ENCODE measurements at regions not wholly inside any gene's neighbourhood (a gene's known extent, or its start where the extent isn't known, plus 50 kb on each side); places are given as distances from the start of the nearest gene placed in this dataset.

DNA sequence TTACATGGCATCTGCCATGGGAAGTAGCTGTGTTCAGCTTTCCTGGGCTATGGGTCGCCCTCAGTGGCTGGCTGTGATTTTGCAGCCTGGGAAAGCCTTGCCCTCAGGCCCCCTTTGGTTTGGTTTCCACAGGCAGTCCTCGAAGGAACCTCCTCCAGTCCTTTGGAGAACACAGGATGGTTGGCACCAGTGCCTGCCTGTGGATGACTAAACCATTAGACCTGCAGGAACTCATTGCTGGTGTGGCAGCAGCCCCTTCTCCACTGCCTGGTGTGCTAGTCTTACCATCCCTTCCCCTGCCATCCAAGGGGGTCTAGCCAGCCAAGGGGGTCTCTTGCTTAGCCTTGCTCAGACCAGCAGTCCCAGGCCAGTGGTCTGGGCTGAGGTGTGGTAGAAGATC lies 71.4 kb upstream of the PJA1 start:
- CTCF ChIA-PET = no interaction called here
- no peaks in the 10 kb centered on the region for H3K4me1 Mint-ChIP-seq
- H3K4me3 Mint-ChIP-seq = no peak overlapping the region
- no peaks in the 10 kb centered on the region for H3K9me3 Mint-ChIP-seq (ENCODE audit: low read depth)
- no peak overlapping the region for H3K27ac Mint-ChIP-seq
- ATAC-seq = no peak
- DNase-seq = no peak
- no peaks in the 10 kb centered on the region for H3K36me3 Mint-ChIP-seq
- no peaks in the 10 kb centered on the region for H3K27me3 Mint-ChIP-seq

DNA sequence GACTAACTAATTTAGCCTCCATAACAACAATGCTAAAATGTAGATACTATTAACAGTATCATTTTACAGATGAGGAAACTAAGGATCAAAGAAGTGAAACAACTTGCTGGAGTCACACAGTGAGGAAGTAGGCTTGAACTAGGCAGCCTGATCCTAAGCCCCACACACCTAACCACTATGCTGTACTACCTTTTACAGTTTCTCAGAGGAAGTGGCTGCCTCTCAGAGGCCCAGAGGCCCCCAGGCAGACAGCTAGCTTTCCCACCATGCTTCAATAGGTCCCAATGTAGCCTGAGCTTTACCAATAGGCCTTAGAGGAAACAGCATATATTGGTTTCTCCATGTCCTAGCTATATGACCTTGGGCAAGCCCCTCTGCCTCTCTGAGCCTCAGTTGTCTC lies 69.4 kb upstream of the PJA1 start:
- CTCF ChIA-PET = interaction anchor here (1.4 kb wide), 1 partner anchor 407 kb away, joined by 3 read pairs; no protein-coding TSS in a partner anchor
- H3K4me3 Mint-ChIP-seq = no peak overlapping the region
- no peak for DNase-seq
- no peaks in the 10 kb centered on the region for H3K9me3 Mint-ChIP-seq (ENCODE audit: low read depth)
- H3K36me3 Mint-ChIP-seq = no peaks in the 10 kb centered on the region
- no peak overlapping the region for H3K27ac Mint-ChIP-seq
- no peak for ATAC-seq
- H3K27me3 Mint-ChIP-seq = no peaks in the 10 kb centered on the region
- H3K4me1 Mint-ChIP-seq = no peaks in the 10 kb centered on the region

DNA sequence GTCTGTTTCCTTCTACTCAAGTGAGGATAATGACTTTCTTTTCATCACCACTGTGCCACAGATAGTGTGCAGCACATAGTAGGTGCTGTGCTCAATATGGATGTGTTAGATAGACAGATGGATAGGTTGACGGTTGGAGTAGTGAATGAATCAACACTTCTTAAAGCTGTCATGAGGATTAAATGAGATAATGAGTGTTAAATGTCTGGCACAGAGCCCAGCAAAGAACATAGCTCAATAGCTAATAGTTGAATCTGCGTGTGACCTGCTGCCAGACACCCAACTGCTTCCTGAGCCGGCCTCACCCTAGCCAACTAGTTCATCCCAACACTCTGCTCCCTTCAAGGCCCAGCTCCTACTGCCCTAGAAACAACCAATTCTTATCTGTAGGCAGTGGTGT lies 67.7 kb upstream of the PJA1 start:
- CTCF ChIA-PET = no interaction called here

DNA sequence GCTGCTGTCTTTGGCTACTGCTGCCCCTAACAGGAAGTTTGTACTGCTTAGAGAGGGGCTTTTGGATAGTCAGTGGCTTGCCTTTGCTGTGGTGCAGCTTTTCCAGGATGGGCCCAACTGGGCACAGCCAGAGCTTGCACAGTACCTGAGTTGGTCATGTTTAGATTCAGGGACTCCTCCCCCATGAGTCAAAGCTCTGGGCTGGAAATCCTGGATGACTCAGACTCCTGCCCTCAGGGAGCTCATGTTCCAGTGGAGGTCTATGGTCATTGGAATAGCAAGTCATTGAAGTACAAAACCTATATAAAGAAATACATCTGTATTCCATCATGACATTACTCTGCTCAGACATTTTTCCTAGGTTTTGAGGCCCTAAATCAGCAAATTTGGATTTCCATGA lies 66.7 kb upstream of the PJA1 start:
- H3K4me3 Mint-ChIP-seq = no peak overlapping the region
- DNase-seq (no peak), ATAC-seq (no peak)
- CTCF ChIA-PET = no interaction called here
- H3K9me3 Mint-ChIP-seq (ENCODE audit: low read depth) = no peaks in the 10 kb centered on the region
- no peaks in the 10 kb centered on the region for H3K4me1 Mint-ChIP-seq
- H3K27ac Mint-ChIP-seq = no peak overlapping the region
- no peaks in the 10 kb centered on the region for H3K36me3 Mint-ChIP-seq
- H3K27me3 Mint-ChIP-seq = no peaks in the 10 kb centered on the region

More for the DNA sequence above, 67.7 kb upstream of the PJA1 start:
- H3K9me3 Mint-ChIP-seq (ENCODE audit: low read depth) = no peaks in the 10 kb centered on the region
- H3K4me3 Mint-ChIP-seq = no peak overlapping the region
- no peak for DNase-seq
- no peaks in the 10 kb centered on the region for H3K4me1 Mint-ChIP-seq
- no peaks in the 10 kb centered on the region for H3K36me3 Mint-ChIP-seq
- H3K27me3 Mint-ChIP-seq = no peaks in the 10 kb centered on the region
- no peak overlapping the region for H3K27ac Mint-ChIP-seq
- no peak for ATAC-seq

DNA sequence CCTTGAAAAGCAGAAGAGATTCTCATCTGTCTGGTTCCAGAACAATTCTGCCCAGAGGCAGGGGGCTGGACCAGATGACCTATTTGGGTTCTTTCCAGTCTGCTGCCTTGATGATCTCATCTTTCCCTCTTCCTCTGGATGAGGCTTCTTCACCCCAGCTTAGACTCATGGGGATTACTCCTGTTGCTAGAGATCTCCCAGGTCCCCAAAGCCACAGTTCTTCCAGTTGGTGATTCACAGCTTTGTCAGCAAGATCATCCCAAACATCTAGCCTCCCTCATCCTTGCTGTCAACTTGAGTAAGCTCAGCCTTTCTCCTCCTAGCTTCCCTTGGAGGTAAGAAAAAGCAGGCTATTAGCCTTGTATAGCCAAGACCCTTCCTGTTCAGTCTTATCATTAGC lies 64.2 kb upstream of the PJA1 start:
- CTCF ChIA-PET = interaction anchor here (0.9 kb wide), 1 partner anchor 11 kb away, joined by 3 read pairs; no protein-coding TSS in a partner anchor
- Mint-ChIP-seq H3K4me1 (no peaks in the 10 kb centered on the region), H3K9me3 (ENCODE audit: low read depth) (no peaks in the 10 kb centered on the region), H3K27me3 (no peaks in the 10 kb centered on the region), H3K27ac (no peak overlapping the region), H3K36me3 (no peaks in the 10 kb centered on the region), H3K4me3 (no peak overlapping the region)
- DNase-seq (no peak), ATAC-seq (no peak)

DNA sequence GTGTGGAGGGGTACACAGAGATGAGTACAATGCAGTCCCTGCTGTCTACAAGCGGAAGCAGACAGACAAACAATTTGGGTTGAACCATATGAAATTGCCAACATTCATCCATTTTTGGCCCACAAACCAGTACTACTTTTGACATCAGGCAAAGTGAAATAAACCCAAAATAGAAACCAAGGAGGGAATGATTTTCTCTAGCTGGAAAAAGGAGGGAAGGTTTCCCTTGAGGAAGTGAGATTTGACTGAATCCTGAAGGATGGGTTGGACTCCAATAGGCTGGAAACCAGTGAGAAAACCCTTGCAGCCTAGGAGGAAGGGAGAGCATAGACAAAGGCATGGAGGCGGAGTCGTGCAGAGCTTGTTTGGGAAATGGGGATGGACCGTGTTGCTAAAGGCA lies 63.5 kb upstream of the PJA1 start:
- CTCF ChIA-PET = no interaction called here
- Mint-ChIP-seq H3K4me3 (no peak overlapping the region), H3K9me3 (ENCODE audit: low read depth) (no peaks in the 10 kb centered on the region), H3K4me1 (no peaks in the 10 kb centered on the region), H3K36me3 (no peaks in the 10 kb centered on the region), H3K27ac (no peak overlapping the region), H3K27me3 (no peaks in the 10 kb centered on the region)
- no peak for ATAC-seq
- no peak for DNase-seq

DNA sequence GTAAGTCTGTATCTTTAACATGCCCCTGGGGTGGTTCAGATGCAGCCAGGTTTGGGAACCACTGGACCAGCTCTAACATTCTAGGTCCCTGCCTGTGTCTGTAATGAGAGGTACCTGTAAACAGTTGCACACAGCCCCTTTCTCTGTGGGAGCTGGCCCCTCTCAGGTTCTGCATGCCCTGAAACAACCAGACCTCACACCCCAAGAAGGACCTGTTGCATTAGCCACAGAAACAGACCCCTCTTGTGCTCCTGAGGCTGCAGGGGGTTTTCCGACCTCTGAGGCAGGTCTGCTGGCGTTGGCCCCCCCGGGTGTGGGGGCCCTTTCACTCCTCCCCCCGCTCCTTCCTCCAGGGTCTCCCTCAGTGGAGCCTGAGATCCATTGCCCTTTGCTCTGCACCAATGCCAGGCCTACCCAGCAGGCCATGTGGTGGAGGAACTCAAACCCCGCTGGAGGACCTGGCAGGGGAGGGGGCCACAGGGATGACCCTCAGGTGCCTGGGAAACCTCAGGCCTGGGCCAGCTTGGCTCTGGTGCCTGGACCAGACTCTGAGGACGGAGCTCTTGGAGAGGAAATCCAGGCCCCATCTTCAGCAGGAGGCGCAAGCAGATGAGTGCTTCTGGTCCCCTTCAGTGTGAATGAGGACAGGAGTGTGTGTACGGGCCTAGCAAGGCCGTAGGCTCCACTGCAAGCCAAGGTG lies 61.4 kb upstream of the PJA1 start:
- no peak for ATAC-seq
- no peaks in the 10 kb centered on the region for H3K27me3 Mint-ChIP-seq
- no peaks in the 10 kb centered on the region for H3K4me1 Mint-ChIP-seq
- H3K36me3 Mint-ChIP-seq = no peaks in the 10 kb centered on the region
- H3K27ac Mint-ChIP-seq = no peak overlapping the region
- no peak for DNase-seq
- H3K4me3 Mint-ChIP-seq = no peak overlapping the region
- CTCF ChIA-PET = no interaction called here
- no peaks in the 10 kb centered on the region for H3K9me3 Mint-ChIP-seq (ENCODE audit: low read depth)

DNA sequence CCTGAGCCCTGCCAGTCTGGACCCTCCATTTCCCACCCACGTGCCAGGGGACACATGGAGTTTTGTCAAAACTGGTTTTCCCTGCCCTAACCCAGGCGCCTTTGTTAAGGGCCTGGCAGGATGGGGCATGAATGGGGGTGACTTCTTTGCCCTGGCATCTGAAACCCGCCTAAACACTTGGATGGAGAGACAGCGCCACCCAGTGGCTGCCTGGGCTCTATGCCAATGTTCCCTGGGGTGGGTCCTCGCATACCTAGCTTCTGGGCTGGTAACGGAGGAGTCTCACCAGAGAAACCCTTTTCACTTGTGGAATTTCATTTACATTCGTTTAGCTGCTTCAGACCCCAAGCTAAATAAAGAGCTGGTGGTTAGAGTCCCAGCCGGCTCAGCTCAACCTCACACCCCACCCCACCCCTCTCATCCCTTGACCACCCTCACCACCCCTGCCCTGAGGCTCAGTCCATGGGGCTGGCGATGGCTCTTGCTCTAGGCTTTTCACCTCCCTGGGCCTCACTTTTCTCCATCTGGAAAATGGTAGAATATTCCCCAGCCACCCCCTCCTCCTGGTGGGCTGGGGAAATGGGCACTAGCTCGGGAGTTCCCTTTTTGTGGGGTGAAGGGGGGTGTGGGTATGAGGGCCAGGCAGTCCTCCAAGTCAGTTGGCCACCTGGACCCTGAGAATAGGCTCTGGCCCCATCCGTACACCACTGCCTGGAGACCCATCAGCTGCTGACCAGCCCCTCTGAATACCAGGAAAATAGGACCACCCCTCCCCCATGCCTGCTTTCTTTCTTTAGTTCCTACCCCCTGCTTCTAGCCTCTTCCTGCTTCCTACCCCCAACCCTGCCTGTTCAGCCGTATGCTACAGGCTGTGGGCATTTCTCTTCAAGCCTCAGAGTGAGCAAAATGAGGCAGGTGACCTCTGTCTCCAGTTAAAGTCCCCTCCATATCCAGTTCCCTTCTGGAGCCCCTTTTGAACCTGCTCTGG lies 57.1 kb upstream of the PJA1 start:
- no peak overlapping the region for H3K27ac Mint-ChIP-seq
- ATAC-seq = peak; percentile 63
- H3K9me3 Mint-ChIP-seq (ENCODE audit: low read depth) = no peaks in the 10 kb centered on the region
- peak; percentile 70 for DNase-seq
- H3K36me3 Mint-ChIP-seq = no peaks in the 10 kb centered on the region
- CTCF ChIA-PET = interaction anchor here (0.6 to 5.3 kb wide), 8 partner anchors 23 to 489 kb away, joined by 3 to 64 read pairs (median 5); partner anchors contain the start of genes EFNB1 and PJA1
- no peaks in the 10 kb centered on the region for H3K4me1 Mint-ChIP-seq
- H3K4me3 Mint-ChIP-seq = no peak overlapping the region
- H3K27me3 Mint-ChIP-seq = no peaks in the 10 kb centered on the region

DNA sequence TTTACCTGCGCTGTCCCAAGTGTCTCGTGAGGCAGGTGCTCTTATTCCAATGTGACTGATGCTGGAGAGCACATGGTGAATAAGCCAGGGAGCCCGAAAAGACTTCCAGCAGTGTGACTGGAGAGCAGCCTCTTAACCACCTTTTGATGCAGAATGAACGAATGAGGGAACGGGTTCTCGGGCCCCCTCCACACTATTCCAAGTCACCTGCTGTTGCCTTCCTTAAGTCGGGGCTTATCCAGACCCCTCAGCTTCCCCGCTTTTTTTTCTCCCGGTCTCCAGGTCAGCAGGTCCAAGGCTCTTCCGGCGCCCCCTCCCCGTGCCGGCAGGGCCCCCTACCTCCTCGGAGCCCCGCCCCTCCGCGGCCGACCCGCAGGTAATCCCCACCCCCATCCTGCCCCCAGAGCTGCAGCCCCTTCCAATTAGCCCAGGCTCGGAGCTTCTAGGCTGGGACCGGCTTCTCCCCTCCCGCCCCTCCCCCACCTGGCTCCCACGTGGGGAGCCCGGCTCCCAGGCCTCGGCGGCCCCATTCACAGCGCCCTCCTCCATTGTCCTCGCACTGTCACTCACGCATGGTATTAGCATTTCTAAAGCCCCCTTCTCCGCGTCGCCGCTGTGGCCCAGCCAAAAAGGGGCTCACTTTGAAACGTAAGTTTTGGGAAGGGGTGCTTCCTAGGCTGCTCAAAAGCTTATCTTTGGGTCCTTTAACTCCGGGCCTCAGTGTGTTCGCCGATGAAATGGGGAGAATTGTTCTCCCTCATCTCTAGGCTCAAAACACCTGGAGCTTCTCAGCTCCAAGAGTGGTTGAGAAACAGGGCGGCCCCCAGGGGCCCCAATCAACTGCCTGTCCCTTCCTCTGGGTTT lies 56.2 kb upstream of the PJA1 start:
- Mint-ChIP-seq H3K36me3 (no peaks in the 10 kb centered on the region), H3K4me3 (no peak overlapping the region), H3K4me1 (no peaks in the 10 kb centered on the region), H3K27ac (no peak overlapping the region), H3K27me3 (no peaks in the 10 kb centered on the region), H3K9me3 (ENCODE audit: low read depth) (no peaks in the 10 kb centered on the region)
- CTCF ChIA-PET = interaction anchor here (1.4 to 5.3 kb wide), 6 partner anchors 56 to 488 kb away, joined by 5 to 64 read pairs (median 6); partner anchors contain the start of genes EFNB1 and PJA1
- DNase-seq (no peak), ATAC-seq (peak; percentile 27)

DNA sequence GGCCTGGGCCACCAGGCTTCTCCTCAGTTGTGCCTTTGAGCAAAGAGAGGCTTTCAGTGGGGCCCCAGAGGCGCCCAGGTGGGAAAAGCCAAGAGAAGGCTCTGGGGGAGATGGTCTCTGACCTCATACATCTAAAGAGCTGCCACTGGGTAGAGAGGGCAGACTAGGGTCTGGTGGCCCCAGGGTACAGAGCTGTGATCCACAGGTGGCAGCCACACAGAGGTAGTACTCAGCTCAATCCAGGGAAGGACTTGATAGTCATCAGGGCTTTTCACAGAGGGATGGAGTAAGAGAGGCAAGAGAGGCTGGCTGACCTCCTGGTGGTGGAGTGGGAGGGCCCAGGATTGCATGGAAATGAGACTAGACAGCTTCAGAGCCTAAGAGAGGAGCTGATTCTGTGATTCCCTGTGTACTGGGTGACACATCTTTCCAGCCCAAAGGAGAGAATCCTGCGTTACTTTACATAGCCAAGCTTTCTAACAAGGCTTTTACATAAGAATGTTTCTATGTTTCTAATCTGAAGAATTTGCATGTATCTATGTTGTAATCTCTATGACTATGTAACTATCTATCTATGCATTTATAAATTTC lies 53.2 kb upstream of the PJA1 start:
- ATAC-seq (no peak), DNase-seq (no peak)
- CTCF ChIA-PET = interaction anchor here (1.3 to 1.9 kb wide), 3 partner anchors 11 to 390 kb away, joined by 3 to 6 read pairs (median 4); partner anchors contain the start of gene EFNB1
- H3K27me3 Mint-ChIP-seq = no peaks in the 10 kb centered on the region
- H3K9me3 Mint-ChIP-seq (ENCODE audit: low read depth) = no peaks in the 10 kb centered on the region
- H3K27ac Mint-ChIP-seq = no peak overlapping the region
- H3K4me3 Mint-ChIP-seq = no peak overlapping the region
- H3K4me1 Mint-ChIP-seq = no peaks in the 10 kb centered on the region
- H3K36me3 Mint-ChIP-seq = no peaks in the 10 kb centered on the region

DNA sequence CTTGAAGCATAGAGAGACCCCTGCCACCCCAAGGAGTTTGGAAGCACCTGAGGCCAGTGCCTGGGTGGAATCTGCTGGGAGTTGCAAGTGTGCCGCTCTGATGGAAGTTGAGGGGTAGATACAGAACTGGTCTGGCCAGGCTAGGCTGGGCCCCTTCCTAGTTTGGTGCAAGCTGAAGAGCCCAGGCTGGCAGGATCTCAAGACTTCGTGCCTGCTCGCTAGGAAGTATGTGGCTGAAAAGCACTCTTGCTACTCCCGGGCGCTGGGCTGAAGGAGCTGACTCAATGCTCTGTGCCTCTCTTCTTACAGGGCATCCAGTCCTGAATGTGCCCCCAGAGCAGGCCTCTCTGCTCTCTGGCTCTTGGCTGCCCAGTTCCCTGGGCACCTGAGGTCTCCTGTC lies 51.7 kb upstream of the PJA1 start:
- CTCF ChIA-PET = no interaction called here
- ATAC-seq (no peak), DNase-seq (no peak)
- Mint-ChIP-seq H3K27ac (no peak overlapping the region), H3K4me1 (no peaks in the 10 kb centered on the region), H3K4me3 (no peak overlapping the region), H3K36me3 (no peaks in the 10 kb centered on the region), H3K9me3 (ENCODE audit: low read depth) (no peaks in the 10 kb centered on the region), H3K27me3 (no peaks in the 10 kb centered on the region)

DNA sequence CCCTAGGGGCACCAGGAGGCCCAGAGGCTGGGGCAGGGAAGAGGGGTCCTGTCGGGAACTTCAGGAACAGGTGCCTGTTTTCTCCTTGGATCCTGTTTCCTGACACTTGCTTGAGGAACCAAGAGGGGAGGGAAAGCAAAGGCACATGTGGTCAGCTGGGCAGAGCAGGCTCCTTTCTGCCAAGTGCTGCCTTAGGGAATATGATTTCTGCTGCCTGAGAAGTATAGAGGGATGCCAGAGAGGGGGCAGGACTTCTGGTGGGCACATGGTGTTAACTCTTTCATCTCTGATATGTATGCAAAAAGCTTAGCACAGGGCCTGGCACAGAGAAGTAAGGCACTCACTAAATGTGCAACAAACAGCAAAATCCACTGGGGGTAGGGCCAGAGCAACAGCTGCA lies 51.2 kb upstream of the PJA1 start:
- H3K4me1 Mint-ChIP-seq = no peaks in the 10 kb centered on the region
- ATAC-seq = no peak

More for the DNA sequence above, 51.2 kb upstream of the PJA1 start:
- H3K4me3 Mint-ChIP-seq = no peak overlapping the region
- no peaks in the 10 kb centered on the region for H3K36me3 Mint-ChIP-seq
- no peaks in the 10 kb centered on the region for H3K9me3 Mint-ChIP-seq (ENCODE audit: low read depth)
- H3K27ac Mint-ChIP-seq = no peak overlapping the region
- CTCF ChIA-PET = no interaction called here
- H3K27me3 Mint-ChIP-seq = no peaks in the 10 kb centered on the region
- DNase-seq = no peak
